ENCODE measurements at regions not wholly inside any gene's neighbourhood (a gene's known extent, or its start where the extent isn't known, plus 50 kb on each side); places are given as distances from the start of the nearest gene placed in this dataset.

GRCh38 chr2:59083075-59083828, 842.1 kb upstream of the FANCL start:
- DNase-seq = no peak

- no peak for DNase-seq
Measured at GRCh38 chr2:59082657-59083056, 841.5 kb upstream of the FANCL start.

- DNase-seq = no peak
Measured at GRCh38 chr2:59080451-59081181, 839.5 kb upstream of the FANCL start.

- peak; percentile 46 for DNase-seq
Measured at GRCh38 chr2:59077981-59078531, 836.9 kb upstream of the FANCL start.

- DNase-seq = no peak
Measured at GRCh38 chr2:59077026-59077725, 836.1 kb upstream of the FANCL start.

GRCh38 chr2:59076079-59076619, 835.0 kb upstream of the FANCL start:
- DNase-seq = peak; percentile 59

- DNase-seq = no peak
Measured at GRCh38 chr2:59074071-59074470, 832.9 kb upstream of the FANCL start.

GRCh38 chr2:59073286-59073685, 832.2 kb upstream of the FANCL start:
- DNase-seq = no peak

GRCh38 chr2:59068255-59068654, 827.1 kb upstream of the FANCL start:
- no peak for DNase-seq

- DNase-seq = no peak
Measured at GRCh38 chr2:59066787-59067399, 825.8 kb upstream of the FANCL start.

GRCh38 chr2:59047373-59047995, 806.4 kb upstream of the FANCL start:
- no peak for DNase-seq

GRCh38 chr2:59046401-59047372, 805.6 kb upstream of the FANCL start:
- DNase-seq = no peak

- no peak for DNase-seq
Measured at GRCh38 chr2:59044736-59045135, 803.6 kb upstream of the FANCL start.

- no peak for DNase-seq
Measured at GRCh38 chr2:59041139-59041538, 800.0 kb upstream of the FANCL start.

GRCh38 chr2:59034837-59035236, 793.7 kb upstream of the FANCL start:
- DNase-seq = no peak

- DNase-seq = no peak
Measured at GRCh38 chr2:59034106-59034505, 793.0 kb upstream of the FANCL start.

- DNase-seq = no peak
Measured at GRCh38 chr2:59033661-59034060, 792.5 kb upstream of the FANCL start.

- no peak for DNase-seq
Measured at GRCh38 chr2:59032499-59032898, 791.4 kb upstream of the FANCL start.

GRCh38 chr2:59029058-59029457, 787.9 kb upstream of the FANCL start:
- no peak for DNase-seq

- DNase-seq = no peak
Measured at GRCh38 chr2:59027320-59027719, 786.2 kb upstream of the FANCL start.

GRCh38 chr2:59025157-59025757, 784.1 kb upstream of the FANCL start:
- DNase-seq = peak; percentile 40
